ENCODE measurements at regions not wholly inside any gene's neighbourhood (a gene's known extent, or its start where the extent isn't known, plus 50 kb on each side); places are given as distances from the start of the nearest gene placed in this dataset.

- no peak for TF ChIP-seq CTCF (IDR thresholded peaks at IDR 0.05)
- no peak for TF ChIP-seq POLR2AphosphoS5 (IDR thresholded peaks at IDR 0.05)
These were observed 214.8 kb upstream of the HEY2 start for GRCh38 chr6:125534430-125535263.

All from transverse colon (tissue), 4 donors.